ENCODE measurements at regions not wholly inside any gene's neighbourhood (a gene's known extent, or its start where the extent isn't known, plus 50 kb on each side); places are given as distances from the start of the nearest gene placed in this dataset.

DNA sequence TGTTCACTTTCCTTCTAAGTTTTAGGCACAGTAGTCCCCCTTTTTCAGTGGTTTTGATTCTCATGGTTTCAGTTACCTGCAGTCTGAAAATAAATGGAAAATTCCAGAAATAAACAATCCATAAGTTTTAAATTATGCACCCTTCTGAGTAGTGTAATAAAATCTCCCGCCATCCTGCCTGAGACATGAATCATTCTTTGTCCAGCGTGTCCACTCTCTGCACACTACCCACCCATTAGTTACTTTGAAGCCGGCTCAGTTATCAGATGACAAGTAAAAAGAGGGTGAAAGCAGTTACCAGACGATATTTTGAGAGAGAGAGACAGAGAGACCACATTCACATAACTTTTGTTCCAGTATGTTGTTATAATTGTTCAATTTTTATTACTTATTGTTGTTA, 400.5 kb downstream of the TMX3 start:
- TF ChIP-seq SIN3A (IDR thresholded peaks at IDR 0.05; ENCODE audit: borderline replicate concordance, insufficient read depth, low read length): no peak
- TF ChIP-seq POLR2AphosphoS5 (IDR thresholded peaks at IDR 0.05; ENCODE audit: low read depth, low read length): no peak
- TF ChIP-seq TAF1 (IDR thresholded peaks at IDR 0.05; ENCODE audit: borderline replicate concordance, insufficient read depth, low read length): no peak
- TF ChIP-seq, protein P1, sequence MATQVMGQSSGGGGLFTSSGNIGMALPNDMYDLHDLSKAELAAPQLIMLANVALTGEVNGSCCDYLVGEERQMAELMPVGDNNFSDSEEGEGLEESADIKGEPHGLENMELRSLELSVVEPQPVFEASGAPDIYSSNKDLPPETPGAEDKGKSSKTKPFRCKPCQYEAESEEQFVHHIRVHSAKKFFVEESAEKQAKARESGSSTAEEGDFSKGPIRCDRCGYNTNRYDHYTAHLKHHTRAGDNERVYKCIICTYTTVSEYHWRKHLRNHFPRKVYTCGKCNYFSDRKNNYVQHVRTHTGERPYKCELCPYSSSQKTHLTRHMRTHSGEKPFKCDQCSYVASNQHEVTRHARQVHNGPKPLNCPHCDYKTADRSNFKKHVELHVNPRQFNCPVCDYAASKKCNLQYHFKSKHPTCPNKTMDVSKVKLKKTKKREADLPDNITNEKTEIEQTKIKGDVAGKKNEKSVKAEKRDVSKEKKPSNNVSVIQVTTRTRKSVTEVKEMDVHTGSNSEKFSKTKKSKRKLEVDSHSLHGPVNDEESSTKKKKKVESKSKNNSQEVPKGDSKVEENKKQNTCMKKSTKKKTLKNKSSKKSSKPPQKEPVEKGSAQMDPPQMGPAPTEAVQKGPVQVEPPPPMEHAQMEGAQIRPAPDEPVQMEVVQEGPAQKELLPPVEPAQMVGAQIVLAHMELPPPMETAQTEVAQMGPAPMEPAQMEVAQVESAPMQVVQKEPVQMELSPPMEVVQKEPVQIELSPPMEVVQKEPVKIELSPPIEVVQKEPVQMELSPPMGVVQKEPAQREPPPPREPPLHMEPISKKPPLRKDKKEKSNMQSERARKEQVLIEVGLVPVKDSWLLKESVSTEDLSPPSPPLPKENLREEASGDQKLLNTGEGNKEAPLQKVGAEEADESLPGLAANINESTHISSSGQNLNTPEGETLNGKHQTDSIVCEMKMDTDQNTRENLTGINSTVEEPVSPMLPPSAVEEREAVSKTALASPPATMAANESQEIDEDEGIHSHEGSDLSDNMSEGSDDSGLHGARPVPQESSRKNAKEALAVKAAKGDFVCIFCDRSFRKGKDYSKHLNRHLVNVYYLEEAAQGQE (IDR thresholded peaks at IDR 0.05; ENCODE audit: insufficient read depth in 1 of 2, low read depth in 2 of 2, low read length in 2 of 2): no peak
- TF ChIP-seq FOXP2 (optimal IDR thresholded peaks at IDR 0.05; ENCODE audit: borderline replicate concordance, extremely low read depth, extremely low read length, insufficient read depth): no peak
